Right cardiac atrium (tissue), 5 donors: ENCODE measurements at regions not wholly inside any gene's neighbourhood (a gene's known extent, or its start where the extent isn't known, plus 50 kb on each side); places are given as distances from the start of the nearest gene placed in this dataset.
"Not testable (repeated sequence)": the region's sequence is repeated elsewhere in the genome, so short reads cannot be mapped to it uniquely, and the experiment has no call there.

ENCODE experiments used
- ATAC-seq, 2 donors: fragments of 200-7000 bp; cut with Tn5 transposase; one replicate each; pipeline versions ENCODE4 v1.8.0 to v1.9.1; 2020; ENCODE audit warnings: moderate library complexity in 2 of 2, mild to moderate bottlenecking in 1 of 2
- DNase-seq, 3 donors: peaks; one replicate each; pipeline ENCODE4 v3.0.0-alpha.2; 2020
- H3K27ac ChIP-seq: one replicate; pipeline ENCODE4 v1.5.1; 2013; ENCODE audit warnings: mild to moderate bottlenecking, low read length, control low read depth, moderate library complexity
- H3K27me3 ChIP-seq: one replicate; pipeline ENCODE4 v1.6.1; 2013; ENCODE audit not compliant: control insufficient read depth, insufficient read depth
- H3K4me1 ChIP-seq: one replicate; pipeline ENCODE4 v1.6.1; 2013; ENCODE audit warnings: low read length; ENCODE audit not compliant: control insufficient read depth, insufficient read depth
- H3K4me3 ChIP-seq: one replicate; pipeline ENCODE4 v1.5.1; 2013; ENCODE audit warnings: low read length, control low read depth
- H3K9me3 ChIP-seq: one replicate; pipeline ENCODE4 v1.6.1; 2013; ENCODE audit warnings: low read length; ENCODE audit not compliant: control insufficient read depth
- WGBS: extraction: QIAGEN DNeasy Blood & Tissue Kit; methylation state at CpG from one replicate; pipeline ENCODE4 v1.1.7; 2013; 5-methylcytosine and 5-hydroxymethylcytosine counted together
- intact Hi-C, 4 donors: fragments of 100-400 bp; cut with DNase I; formaldehyde crosslinking; loops; one replicate each; pipeline versions ENCODE4 v1.11.0 to v1.14.0; 2022 to 2023
- donor health status: healthy with polysubstance abuse.
- donor health status: DM: no; HTN: yes; CAD: no.
- donor health status: DM: no; HTN: no; CAD: no.
- donor health status: DM: no; HTN: yes; CAD: no; lungs with severe emphysema.
- donor health status: DM: yes; HTN: yes; CAD: no.

- 75% methylated on average over 3 of the region's 3 CpGs for WGBS
- H3K4me3 ChIP-seq, H3K4me1 ChIP-seq, intact Hi-C loops, DNase-seq, H3K27ac ChIP-seq, H3K9me3 ChIP-seq, H3K27me3 ChIP-seq, ATAC-seq: not testable (repeated sequence)
These were observed 1677.0 kb downstream of the C4orf33 start for GRCh38 chr4:130772966-130773365.

GRCh38 chr4:130808492-130808891 is 1712.5 kb downstream of the C4orf33 start:
- 49% methylated on average over 3 of the region's 3 CpGs for WGBS
- intact Hi-C loops = no loop called here
- Histone ChIP-seq H3K4me1 (no peaks in the 10 kb centered on the region), H3K9me3 (no peaks in the 10 kb centered on the region), H3K4me3 (no peak overlapping the region), H3K27me3 (no peaks in the 10 kb centered on the region), H3K27ac (no peak overlapping the region)
- ATAC-seq = no peak
- DNase-seq = no peak

- Histone ChIP-seq H3K27ac (no peak overlapping the region), H3K9me3 (no peaks in the 10 kb centered on the region), H3K27me3 (no peaks in the 10 kb centered on the region), H3K4me1 (no peaks in the 10 kb centered on the region), H3K4me3 (no peak overlapping the region)
- DNase-seq (no peak), ATAC-seq (peak in 1 of 2 donors; percentile 89)
- WGBS = 25% methylated on average over 2 of the region's 2 CpGs
- intact Hi-C loops = no loop called here
These were observed 1716.3 kb downstream of the C4orf33 start for GRCh38 chr4:130812117-130812765.

GRCh38 chr4:130814896-130815295 is 1718.9 kb downstream of the C4orf33 start:
- ATAC-seq = no peak

GRCh38 chr4:130820448-130820847 is 1724.5 kb downstream of the C4orf33 start:
- DNase-seq (no peak), ATAC-seq (no peak)
- Histone ChIP-seq H3K4me1 (no peaks in the 10 kb centered on the region), H3K27ac (no peak overlapping the region), H3K4me3 (no peak overlapping the region), H3K9me3 (no peaks in the 10 kb centered on the region), H3K27me3 (no peaks in the 10 kb centered on the region)
- intact Hi-C loops = no loop called here
- 33% methylated on average over 1 of the region's 1 CpG for WGBS

More at GRCh38 chr4:130814896-130815295, 1718.9 kb downstream of the C4orf33 start:
- H3K4me3 ChIP-seq = no peak overlapping the region
- H3K9me3 ChIP-seq = no peaks in the 10 kb centered on the region
- no peaks in the 10 kb centered on the region for H3K27me3 ChIP-seq
- no peak overlapping the region for H3K27ac ChIP-seq
- no peaks in the 10 kb centered on the region for H3K4me1 ChIP-seq
- DNase-seq = no peak
- intact Hi-C loops = no loop called here

GRCh38 chr4:130825284-130825683 is 1729.3 kb downstream of the C4orf33 start:
- Histone ChIP-seq H3K27me3 (no peaks in the 10 kb centered on the region), H3K4me3 (no peak overlapping the region), H3K27ac (no peak overlapping the region), H3K9me3 (no peaks in the 10 kb centered on the region), H3K4me1 (no peaks in the 10 kb centered on the region)
- intact Hi-C loops = no loop called here
- WGBS = 58% methylated on average over 2 of the region's 2 CpGs
- peak in 2 of 3 donors; percentile 13 to 35 for DNase-seq
- ATAC-seq = peak; percentile 79 to 93

- H3K27me3 ChIP-seq = no peaks in the 10 kb centered on the region
- H3K9me3 ChIP-seq = no peaks in the 10 kb centered on the region
- intact Hi-C loops = no loop called here
- ATAC-seq = no peak
- WGBS = 32% methylated on average over 5 of the region's 5 CpGs
- no peak overlapping the region for H3K27ac ChIP-seq
- DNase-seq = no peak
- no peaks in the 10 kb centered on the region for H3K4me1 ChIP-seq
- H3K4me3 ChIP-seq = no peak overlapping the region
These were observed 1754.1 kb downstream of the C4orf33 start for GRCh38 chr4:130850019-130850524.

- WGBS = 79% methylated on average over 2 of the region's 2 CpGs
- no peak for ATAC-seq
- no peaks in the 10 kb centered on the region for H3K9me3 ChIP-seq
- H3K27me3 ChIP-seq = no peaks in the 10 kb centered on the region
- intact Hi-C loops = no loop called here
- no peak for DNase-seq
- no peak overlapping the region for H3K4me3 ChIP-seq
- H3K27ac ChIP-seq = no peak overlapping the region
- no peaks in the 10 kb centered on the region for H3K4me1 ChIP-seq
These were observed 1755.2 kb downstream of the C4orf33 start for GRCh38 chr4:130851107-130851506.

- intact Hi-C loops = no loop called here
- no peak overlapping the region for H3K27ac ChIP-seq
- 78% methylated on average over 3 of the region's 3 CpGs for WGBS
- H3K9me3 ChIP-seq = no peaks in the 10 kb centered on the region
- H3K27me3 ChIP-seq = no peaks in the 10 kb centered on the region
- H3K4me1 ChIP-seq = no peaks in the 10 kb centered on the region
- no peak overlapping the region for H3K4me3 ChIP-seq
- DNase-seq (peak in 2 of 3 donors; percentile 29 to 40), ATAC-seq (no peak)
These were observed 1756.0 kb downstream of the C4orf33 start for GRCh38 chr4:130851932-130852331.

GRCh38 chr4:130855533-130855932 is 1759.6 kb downstream of the C4orf33 start:
- ATAC-seq = no peak
- Histone ChIP-seq H3K4me3 (no peak overlapping the region), H3K27me3 (no peaks in the 10 kb centered on the region), H3K4me1 (no peaks in the 10 kb centered on the region), H3K27ac (no peak overlapping the region), H3K9me3 (no peaks in the 10 kb centered on the region)
- no peak for DNase-seq
- 70% methylated on average over 3 of the region's 3 CpGs for WGBS
- intact Hi-C loops = no loop called here

- intact Hi-C loops = no loop called here
- 83% methylated on average over 3 of the region's 3 CpGs for WGBS
- no peak for ATAC-seq
These were observed 1764.0 kb downstream of the C4orf33 start for GRCh38 chr4:130859991-130860390.

GRCh38 chr4:130896920-130897319 is 1801.0 kb downstream of the C4orf33 start:
- H3K4me1 ChIP-seq = no peaks in the 10 kb centered on the region
- no peak for DNase-seq
- no peaks in the 10 kb centered on the region for H3K27me3 ChIP-seq
- H3K27ac ChIP-seq = no peak overlapping the region
- no peak overlapping the region for H3K4me3 ChIP-seq
- intact Hi-C loops = no loop called here
- no peak for ATAC-seq
- no peaks in the 10 kb centered on the region for H3K9me3 ChIP-seq

More at GRCh38 chr4:130859991-130860390, 1764.0 kb downstream of the C4orf33 start:
- H3K9me3 ChIP-seq = no peaks in the 10 kb centered on the region
- no peak overlapping the region for H3K4me3 ChIP-seq
- no peaks in the 10 kb centered on the region for H3K4me1 ChIP-seq
- no peak for DNase-seq
- no peaks in the 10 kb centered on the region for H3K27me3 ChIP-seq
- H3K27ac ChIP-seq = no peak overlapping the region
